ENCODE measurements at regions not wholly inside any gene's neighbourhood (a gene's known extent, or its start where the extent isn't known, plus 50 kb on each side); places are given as distances from the start of the nearest gene placed in this dataset.

DNA sequence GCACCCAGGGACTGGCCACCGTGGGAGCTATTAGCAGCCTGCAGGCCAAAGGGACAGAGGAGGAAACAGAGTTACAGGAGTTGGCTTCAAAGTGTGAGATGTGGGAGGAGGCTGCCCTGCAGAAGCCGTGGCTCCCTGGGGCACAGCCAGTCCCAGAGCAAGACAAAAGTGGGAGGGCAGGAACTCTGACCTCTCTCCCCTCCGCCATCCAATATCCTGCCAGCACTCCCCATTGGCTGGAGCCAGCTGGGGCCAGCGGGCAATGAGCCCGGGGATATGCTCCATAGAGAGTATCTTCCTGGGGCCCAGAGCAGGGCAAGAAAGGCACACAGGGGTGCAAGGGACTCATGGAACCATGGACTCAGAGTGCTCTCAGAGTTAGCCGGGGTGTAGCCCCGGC, 143.1 kb downstream of the INHBB start:
- H3K9ac ChIP-seq: no peak overlapping the region
- H3K4me2 ChIP-seq: peak overlapping the region; percentile 42
- no peak overlapping the region for H2AFZ ChIP-seq (replicated peaks)
- H3K79me2 ChIP-seq (ENCODE audit: low read depth): no peaks in the 10 kb centered on the region
- H3K36me3 ChIP-seq: no peaks in the 10 kb centered on the region
- no peak overlapping the region for H3K27ac Mint-ChIP-seq
- no peak overlapping the region for H3K27ac ChIP-seq
- no peaks in the 10 kb centered on the region for H3F3A ChIP-seq (ENCODE audit: low read depth)
- H3K4me1 ChIP-seq: peaks cover 9% of the 10 kb centered on the region
- peaks cover 80% of the 10 kb centered on the region for H3K27me3 ChIP-seq
- H3K27me3 Mint-ChIP-seq (ENCODE audit: insufficient read depth, low read depth): peaks cover 6% of the 10 kb centered on the region
- H3K9me3 Mint-ChIP-seq: peaks cover 3% of the 10 kb centered on the region
- peak; percentile 56 for DNase-seq (ENCODE audit: low spot score)
- no peaks in the 10 kb centered on the region for H4K20me1 ChIP-seq (ENCODE audit: low read depth)
- no peaks in the 10 kb centered on the region for H3K9me3 ChIP-seq (ENCODE audit: low read depth)
- TF ChIP-seq EZH2phosphoT487 (IDR thresholded peaks at IDR 0.05): no peak
- TF ChIP-seq, protein P1, sequence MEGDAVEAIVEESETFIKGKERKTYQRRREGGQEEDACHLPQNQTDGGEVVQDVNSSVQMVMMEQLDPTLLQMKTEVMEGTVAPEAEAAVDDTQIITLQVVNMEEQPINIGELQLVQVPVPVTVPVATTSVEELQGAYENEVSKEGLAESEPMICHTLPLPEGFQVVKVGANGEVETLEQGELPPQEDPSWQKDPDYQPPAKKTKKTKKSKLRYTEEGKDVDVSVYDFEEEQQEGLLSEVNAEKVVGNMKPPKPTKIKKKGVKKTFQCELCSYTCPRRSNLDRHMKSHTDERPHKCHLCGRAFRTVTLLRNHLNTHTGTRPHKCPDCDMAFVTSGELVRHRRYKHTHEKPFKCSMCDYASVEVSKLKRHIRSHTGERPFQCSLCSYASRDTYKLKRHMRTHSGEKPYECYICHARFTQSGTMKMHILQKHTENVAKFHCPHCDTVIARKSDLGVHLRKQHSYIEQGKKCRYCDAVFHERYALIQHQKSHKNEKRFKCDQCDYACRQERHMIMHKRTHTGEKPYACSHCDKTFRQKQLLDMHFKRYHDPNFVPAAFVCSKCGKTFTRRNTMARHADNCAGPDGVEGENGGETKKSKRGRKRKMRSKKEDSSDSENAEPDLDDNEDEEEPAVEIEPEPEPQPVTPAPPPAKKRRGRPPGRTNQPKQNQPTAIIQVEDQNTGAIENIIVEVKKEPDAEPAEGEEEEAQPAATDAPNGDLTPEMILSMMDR (IDR thresholded peaks at IDR 0.05): no peak
- TF ChIP-seq EZH2 (IDR thresholded peaks at IDR 0.05): no peak
- H3K4me1 Mint-ChIP-seq: peaks cover 21% of the 10 kb centered on the region
- peak overlapping the region; percentile 34 for H3K4me3 Mint-ChIP-seq
- peaks cover 3% of the 10 kb centered on the region for H3K36me3 Mint-ChIP-seq
- no peak overlapping the region for H3K4me3 ChIP-seq

DNA sequence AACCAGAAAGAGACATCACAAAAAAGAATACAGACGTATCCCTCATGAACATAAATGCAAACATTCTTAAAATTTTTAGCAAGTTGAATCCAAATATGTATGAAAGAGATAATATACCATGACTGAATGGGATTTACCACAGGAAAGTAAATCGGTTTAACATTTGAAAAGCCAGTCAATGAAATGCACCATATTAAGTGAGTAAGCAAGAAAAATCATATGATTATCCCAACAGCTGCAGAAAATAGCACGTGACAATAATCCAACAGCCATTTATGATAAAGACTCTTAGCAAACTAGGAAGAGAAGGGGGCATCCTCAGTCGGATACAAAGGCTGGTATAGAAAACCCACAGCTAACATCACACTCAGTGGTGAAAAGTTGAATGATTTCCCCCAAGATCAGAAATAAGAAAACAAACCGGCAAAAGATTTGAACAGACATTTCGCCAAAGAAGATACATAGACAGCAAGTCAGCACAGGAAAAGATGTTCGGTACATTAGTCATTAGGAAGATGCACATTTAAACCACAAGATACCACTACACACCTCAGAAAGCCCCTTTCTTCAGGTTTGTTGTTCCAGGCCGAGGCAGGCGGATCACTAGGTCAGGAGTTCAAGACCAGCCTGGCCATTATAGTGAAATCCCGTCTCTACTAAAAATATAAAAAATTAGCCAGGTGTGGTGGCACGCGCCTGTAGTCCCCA, 144.3 kb downstream of the INHBB start:
- Mint-ChIP-seq H3K4me1 (peaks cover 21% of the 10 kb centered on the region), H3K4me3 (no peak overlapping the region), H3K36me3 (peaks cover 3% of the 10 kb centered on the region), H3K27ac (no peak overlapping the region), H3K27me3 (ENCODE audit: insufficient read depth, low read depth) (peaks cover 6% of the 10 kb centered on the region), H3K9me3 (peaks cover 3% of the 10 kb centered on the region)
- peaks cover 9% of the 10 kb centered on the region for H3K4me1 ChIP-seq
- peaks cover 79% of the 10 kb centered on the region for H3K27me3 ChIP-seq
- H3K9me3 ChIP-seq (ENCODE audit: low read depth): no peaks in the 10 kb centered on the region
- TF ChIP-seq EZH2 (IDR thresholded peaks at IDR 0.05) (no peak), EZH2phosphoT487 (IDR thresholded peaks at IDR 0.05) (no peak)
- TF ChIP-seq, protein P1 (IDR thresholded peaks at IDR 0.05): no peak
- H3K79me2 ChIP-seq (ENCODE audit: low read depth): no peaks in the 10 kb centered on the region
- no peak for DNase-seq (ENCODE audit: low spot score)
- H3K4me3 ChIP-seq: no peak overlapping the region
- no peak overlapping the region for H2AFZ ChIP-seq (replicated peaks)
- H3K27ac ChIP-seq: no peak overlapping the region
- H4K20me1 ChIP-seq (ENCODE audit: low read depth): no peaks in the 10 kb centered on the region
- H3F3A ChIP-seq (ENCODE audit: low read depth): no peaks in the 10 kb centered on the region
- no peaks in the 10 kb centered on the region for H3K36me3 ChIP-seq
- H3K9ac ChIP-seq: no peak overlapping the region
- H3K4me2 ChIP-seq: no peak overlapping the region

DNA sequence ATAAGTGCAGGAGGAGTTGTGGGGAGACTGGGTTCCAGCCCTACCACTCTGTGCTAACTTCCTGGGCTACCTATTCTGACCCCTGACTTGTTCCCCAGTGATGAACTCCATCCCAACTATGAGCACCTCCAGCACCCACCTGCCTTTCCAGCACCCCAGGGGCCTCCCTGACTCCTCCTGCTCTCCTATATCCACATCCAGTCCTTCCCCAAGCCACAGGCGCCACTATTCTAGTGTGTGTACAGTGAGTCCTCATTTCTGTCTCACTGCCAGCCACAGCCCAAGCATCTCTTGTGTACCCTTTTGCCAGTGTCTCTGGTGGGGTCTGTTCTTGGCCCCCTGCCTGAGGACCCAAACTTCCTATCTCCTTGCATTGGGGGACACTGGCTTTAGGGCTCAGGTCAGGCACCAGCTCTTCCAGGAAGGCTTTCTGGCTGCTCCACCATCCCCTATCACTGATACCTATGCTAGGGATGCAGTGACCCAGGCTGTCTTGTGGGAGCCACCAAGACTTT, 145.2 kb downstream of the INHBB start:
- peaks cover 5% of the 10 kb centered on the region for H3K27me3 Mint-ChIP-seq (ENCODE audit: insufficient read depth, low read depth)
- Histone ChIP-seq H3K79me2 (ENCODE audit: low read depth) (no peaks in the 10 kb centered on the region), H3F3A (ENCODE audit: low read depth) (no peaks in the 10 kb centered on the region), H3K36me3 (no peaks in the 10 kb centered on the region), H3K9me3 (ENCODE audit: low read depth) (no peaks in the 10 kb centered on the region), H2AFZ (replicated peaks) (no peak overlapping the region), H3K9ac (no peak overlapping the region), H3K4me1 (peaks cover 9% of the 10 kb centered on the region), H3K27me3 (peaks cover 79% of the 10 kb centered on the region), H4K20me1 (ENCODE audit: low read depth) (no peaks in the 10 kb centered on the region), H3K4me3 (no peak overlapping the region), H3K27ac (no peak overlapping the region), H3K4me2 (no peak overlapping the region)
- TF ChIP-seq EZH2phosphoT487 (IDR thresholded peaks at IDR 0.05): no peak
- TF ChIP-seq EZH2 (IDR thresholded peaks at IDR 0.05): no peak
- TF ChIP-seq, protein P1 (IDR thresholded peaks at IDR 0.05): no peak
- peaks cover 21% of the 10 kb centered on the region for H3K4me1 Mint-ChIP-seq
- peaks cover 3% of the 10 kb centered on the region for H3K36me3 Mint-ChIP-seq
- no peak overlapping the region for H3K27ac Mint-ChIP-seq
- H3K9me3 Mint-ChIP-seq: peaks cover 3% of the 10 kb centered on the region
- DNase-seq (ENCODE audit: low spot score): no peak
- no peak overlapping the region for H3K4me3 Mint-ChIP-seq
